Cardiac fibroblast (primary cell): ENCODE measurements at regions not wholly inside any gene's neighbourhood (a gene's known extent, or its start where the extent isn't known, plus 50 kb on each side); places are given as distances from the start of the nearest gene placed in this dataset.
A peak's percentile ranks its signal among the peaks of the same experiment; 100 is the strongest.

Experiments used
- DNase-seq, 2 donors: peaks; one replicate each; pipeline versions ENCODE4 v3.0.0 to v3.0.0-alpha.2; 2010; ENCODE audit warnings: low read depth in 2 of 2
- H3K4me3 ChIP-seq, 2 donors: replicated peaks in 1 of 2; 1 replicate in 1 of 2; 2 replicates in 1 of 2; pipeline ENCODE4 v1.5.1; 2011; ENCODE audit warnings: low read depth in 2 of 2, low read length in 2 of 2, mild to moderate bottlenecking in 2 of 2, moderate library complexity in 1 of 2
- TF ChIP-seq, protein P1 (sequence below): IDR thresholded peaks from one replicate; pipeline ENCODE4 v1.5.1; 2011; ENCODE audit warnings: low read depth, mild to moderate bottlenecking, low read length, inconsistent platforms

DNA sequence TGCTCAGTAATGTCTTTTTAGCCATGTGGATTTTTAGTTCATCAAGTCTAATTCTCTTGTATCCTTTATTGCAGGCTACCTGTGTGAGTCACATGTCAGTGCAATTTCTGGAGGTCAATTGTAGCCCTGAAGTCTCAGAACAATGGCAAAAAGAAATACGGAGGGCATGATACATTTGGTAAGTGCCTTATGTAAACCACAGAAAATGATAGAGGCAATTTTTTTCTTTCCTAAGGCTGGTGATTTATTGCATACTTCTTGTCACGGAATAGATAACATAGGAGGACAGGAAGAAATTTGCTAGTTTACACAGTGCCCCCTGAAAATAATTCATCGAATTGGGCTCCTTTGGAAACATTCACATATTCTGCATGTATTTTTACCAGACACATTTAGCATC is 235.9 kb downstream of the DMRTA1 start:
- TF ChIP-seq, protein P1, sequence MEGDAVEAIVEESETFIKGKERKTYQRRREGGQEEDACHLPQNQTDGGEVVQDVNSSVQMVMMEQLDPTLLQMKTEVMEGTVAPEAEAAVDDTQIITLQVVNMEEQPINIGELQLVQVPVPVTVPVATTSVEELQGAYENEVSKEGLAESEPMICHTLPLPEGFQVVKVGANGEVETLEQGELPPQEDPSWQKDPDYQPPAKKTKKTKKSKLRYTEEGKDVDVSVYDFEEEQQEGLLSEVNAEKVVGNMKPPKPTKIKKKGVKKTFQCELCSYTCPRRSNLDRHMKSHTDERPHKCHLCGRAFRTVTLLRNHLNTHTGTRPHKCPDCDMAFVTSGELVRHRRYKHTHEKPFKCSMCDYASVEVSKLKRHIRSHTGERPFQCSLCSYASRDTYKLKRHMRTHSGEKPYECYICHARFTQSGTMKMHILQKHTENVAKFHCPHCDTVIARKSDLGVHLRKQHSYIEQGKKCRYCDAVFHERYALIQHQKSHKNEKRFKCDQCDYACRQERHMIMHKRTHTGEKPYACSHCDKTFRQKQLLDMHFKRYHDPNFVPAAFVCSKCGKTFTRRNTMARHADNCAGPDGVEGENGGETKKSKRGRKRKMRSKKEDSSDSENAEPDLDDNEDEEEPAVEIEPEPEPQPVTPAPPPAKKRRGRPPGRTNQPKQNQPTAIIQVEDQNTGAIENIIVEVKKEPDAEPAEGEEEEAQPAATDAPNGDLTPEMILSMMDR = no peak
- DNase-seq = peak in 1 of 2 donors; percentile 1
- no peak overlapping the region for H3K4me3 ChIP-seq

DNA sequence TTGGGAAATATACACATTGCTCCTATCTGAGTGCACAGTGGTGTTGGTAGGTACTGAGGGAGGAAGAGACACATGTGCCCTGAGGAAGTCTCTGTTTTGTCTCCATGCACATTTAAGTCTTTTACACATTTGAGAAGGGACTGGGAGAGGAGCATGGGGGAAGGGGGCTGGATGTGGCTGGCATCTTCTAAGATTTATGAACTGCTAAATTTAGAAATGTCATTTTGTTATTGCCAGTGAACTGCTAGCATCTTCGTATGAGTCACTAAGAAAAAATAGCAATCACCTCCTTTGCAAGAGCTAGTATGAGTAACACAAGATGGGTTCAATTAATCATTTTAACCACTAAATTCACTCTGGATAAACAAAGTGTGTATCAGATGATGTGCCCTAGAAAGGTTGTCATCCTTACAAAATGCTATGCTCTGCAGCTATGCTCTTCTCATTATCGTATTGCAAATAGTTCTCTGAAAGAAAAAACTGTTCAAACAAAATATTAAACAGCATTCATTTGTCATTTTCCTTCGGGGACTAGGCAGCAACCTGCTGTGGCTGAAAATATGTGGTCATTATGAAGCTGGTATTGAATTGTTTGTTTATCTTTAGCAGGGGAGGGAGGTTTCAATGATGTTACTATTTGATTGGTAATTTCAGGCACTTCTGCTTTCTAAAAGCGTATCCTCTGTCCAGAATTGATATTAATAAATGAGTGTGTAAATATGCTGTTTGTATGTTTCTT is 236.5 kb downstream of the DMRTA1 start:
- DNase-seq = peak; percentile 22 to 46
- TF ChIP-seq, protein P1 = no peak
- no peak overlapping the region for H3K4me3 ChIP-seq

DNA sequence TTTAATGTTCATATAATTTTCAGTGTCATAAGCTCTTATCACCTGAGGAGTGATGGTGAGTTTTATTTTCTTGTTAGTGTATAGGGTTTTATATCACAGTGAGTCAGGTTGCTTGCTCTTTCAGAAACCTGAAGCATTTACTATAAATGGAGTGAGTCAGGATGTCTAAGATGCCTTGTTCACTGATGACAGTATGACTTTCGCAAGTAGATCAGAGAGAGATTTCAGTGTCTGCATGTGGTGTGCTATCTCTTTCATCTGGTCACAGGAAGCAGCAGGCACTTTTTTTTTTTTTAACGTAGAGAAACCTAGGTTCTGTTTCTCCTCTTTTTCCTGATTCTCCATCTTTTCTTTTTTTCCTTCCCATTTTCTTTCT is 237.1 kb downstream of the DMRTA1 start:
- peak; percentile 15 to 17 for DNase-seq
- TF ChIP-seq, protein P1 = no peak
- H3K4me3 ChIP-seq = no peak overlapping the region

DNA sequence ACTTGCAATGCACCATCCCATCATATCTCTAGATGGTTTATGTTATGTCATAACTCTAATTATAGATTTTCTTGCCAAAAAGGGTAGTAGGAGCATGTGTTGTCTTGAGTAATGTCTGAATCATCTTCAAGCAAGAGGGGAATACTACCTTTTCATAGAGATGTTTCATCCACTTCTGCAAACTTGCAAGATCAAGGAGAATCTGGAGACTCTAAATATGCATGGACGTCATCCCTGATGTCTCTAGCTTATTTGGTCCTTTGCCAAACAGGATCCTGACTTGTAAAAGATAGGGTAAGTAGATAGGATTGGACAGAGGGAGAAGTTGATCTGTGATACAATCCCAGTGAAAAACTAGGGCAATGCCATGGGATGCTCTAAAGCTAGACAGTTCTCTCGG is 246.5 kb downstream of the DMRTA1 start:
- DNase-seq = no peak
- H3K4me3 ChIP-seq = no peak overlapping the region
- TF ChIP-seq, protein P1 = no peak

DNA sequence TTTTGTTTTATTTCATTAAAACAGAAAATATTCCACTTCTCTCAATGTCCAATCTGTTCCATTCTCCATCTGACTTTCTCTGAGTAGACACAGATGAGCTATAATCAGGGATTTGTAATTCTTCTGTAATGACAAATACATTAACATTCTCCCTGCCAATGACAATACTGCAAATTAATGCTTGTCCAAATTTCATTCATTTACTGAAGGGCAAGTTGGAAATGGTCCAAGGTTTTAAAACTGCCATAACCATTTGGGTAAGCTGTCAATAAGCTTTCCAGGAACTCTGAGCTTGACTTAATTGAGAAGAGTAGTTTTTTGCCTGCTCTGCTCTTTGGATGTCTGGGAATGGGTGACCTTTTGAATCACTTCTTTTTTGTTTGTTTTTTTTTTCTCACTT is 253.5 kb downstream of the DMRTA1 start:
- TF ChIP-seq, protein P1 = no peak
- no peak for DNase-seq
- H3K4me3 ChIP-seq = no peak overlapping the region

DNA sequence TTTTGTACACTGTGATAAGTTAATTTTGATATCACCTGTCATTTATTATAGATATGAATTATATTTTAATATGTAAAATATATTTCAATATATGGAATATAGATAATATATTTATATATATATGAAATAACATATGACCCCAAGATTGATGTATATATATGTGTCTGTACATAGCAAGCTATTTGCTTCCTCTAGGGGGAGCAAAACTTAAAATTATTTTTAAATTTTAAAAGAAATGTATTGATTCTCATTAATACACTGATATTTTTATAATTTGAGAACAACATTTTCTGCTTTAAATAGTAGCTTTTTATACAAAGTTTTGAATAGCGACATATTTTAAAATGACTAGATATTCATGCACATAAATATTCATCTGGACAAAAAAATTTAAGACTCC is 272.0 kb downstream of the DMRTA1 start:
- TF ChIP-seq, protein P1 = no peak
- no peak for DNase-seq
- no peak overlapping the region for H3K4me3 ChIP-seq

DNA sequence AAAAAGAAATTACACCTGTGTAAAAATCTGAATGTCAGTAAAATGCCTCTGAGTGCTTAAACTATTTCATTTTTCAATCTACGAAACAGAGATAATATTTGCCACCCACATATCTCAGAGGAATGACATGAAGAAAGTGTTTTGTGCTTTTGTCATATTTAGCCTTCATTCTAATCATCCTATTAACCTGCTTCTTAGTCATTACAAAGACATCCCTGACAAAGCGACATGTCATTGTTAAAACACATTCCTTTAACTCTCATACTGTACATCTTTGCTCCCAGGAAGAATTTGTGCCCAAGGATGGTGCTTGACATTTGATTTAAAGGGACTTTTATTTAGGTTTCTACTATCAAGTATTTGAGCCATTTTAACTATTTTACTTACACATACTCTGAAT is 275.9 kb downstream of the DMRTA1 start:
- H3K4me3 ChIP-seq = no peak overlapping the region
- TF ChIP-seq, protein P1 = no peak
- DNase-seq = peak in 1 of 2 donors; percentile 0
